ENCODE measurements at regions not wholly inside any gene's neighbourhood (a gene's known extent, or its start where the extent isn't known, plus 50 kb on each side); places are given as distances from the start of the nearest gene placed in this dataset.

DNA sequence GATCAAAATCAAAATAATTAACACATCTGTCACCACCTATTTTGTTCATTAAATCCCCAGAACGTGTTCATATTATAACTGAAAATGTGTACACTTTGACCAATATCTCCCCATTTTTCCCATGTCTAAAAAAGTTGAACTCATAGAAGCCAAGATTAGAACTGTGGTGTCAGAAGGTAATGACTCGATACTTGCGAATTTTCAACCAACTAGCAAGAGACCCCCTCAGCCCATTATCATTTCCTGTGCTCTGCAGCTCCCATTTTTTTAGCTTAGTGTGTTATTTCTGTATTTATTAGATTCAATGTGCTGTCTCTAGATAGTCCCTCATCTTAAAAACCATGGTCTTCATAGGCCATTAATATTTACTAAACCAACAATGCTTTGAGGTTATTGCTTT, 248.7 kb upstream of the PIK3C3 start:
- H3K27me3 ChIP-seq (ENCODE audit: control insufficient read depth, insufficient read depth, low read length): peaks cover 2% of the 10 kb centered on the region
- no peak overlapping the region for H3K4me3 ChIP-seq (ENCODE audit: low read depth, low read length)
- TF ChIP-seq, protein P1, sequence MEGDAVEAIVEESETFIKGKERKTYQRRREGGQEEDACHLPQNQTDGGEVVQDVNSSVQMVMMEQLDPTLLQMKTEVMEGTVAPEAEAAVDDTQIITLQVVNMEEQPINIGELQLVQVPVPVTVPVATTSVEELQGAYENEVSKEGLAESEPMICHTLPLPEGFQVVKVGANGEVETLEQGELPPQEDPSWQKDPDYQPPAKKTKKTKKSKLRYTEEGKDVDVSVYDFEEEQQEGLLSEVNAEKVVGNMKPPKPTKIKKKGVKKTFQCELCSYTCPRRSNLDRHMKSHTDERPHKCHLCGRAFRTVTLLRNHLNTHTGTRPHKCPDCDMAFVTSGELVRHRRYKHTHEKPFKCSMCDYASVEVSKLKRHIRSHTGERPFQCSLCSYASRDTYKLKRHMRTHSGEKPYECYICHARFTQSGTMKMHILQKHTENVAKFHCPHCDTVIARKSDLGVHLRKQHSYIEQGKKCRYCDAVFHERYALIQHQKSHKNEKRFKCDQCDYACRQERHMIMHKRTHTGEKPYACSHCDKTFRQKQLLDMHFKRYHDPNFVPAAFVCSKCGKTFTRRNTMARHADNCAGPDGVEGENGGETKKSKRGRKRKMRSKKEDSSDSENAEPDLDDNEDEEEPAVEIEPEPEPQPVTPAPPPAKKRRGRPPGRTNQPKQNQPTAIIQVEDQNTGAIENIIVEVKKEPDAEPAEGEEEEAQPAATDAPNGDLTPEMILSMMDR (IDR thresholded peaks at IDR 0.05; ENCODE audit: insufficient read depth, low read length, severe bottlenecking): no peak
- no peaks in the 10 kb centered on the region for H3K36me3 ChIP-seq (ENCODE audit: control insufficient read depth, insufficient read depth, low read length)
- FAIRE-seq (no peak), DNase-seq (ENCODE audit: low read depth) (no peak)

DNA sequence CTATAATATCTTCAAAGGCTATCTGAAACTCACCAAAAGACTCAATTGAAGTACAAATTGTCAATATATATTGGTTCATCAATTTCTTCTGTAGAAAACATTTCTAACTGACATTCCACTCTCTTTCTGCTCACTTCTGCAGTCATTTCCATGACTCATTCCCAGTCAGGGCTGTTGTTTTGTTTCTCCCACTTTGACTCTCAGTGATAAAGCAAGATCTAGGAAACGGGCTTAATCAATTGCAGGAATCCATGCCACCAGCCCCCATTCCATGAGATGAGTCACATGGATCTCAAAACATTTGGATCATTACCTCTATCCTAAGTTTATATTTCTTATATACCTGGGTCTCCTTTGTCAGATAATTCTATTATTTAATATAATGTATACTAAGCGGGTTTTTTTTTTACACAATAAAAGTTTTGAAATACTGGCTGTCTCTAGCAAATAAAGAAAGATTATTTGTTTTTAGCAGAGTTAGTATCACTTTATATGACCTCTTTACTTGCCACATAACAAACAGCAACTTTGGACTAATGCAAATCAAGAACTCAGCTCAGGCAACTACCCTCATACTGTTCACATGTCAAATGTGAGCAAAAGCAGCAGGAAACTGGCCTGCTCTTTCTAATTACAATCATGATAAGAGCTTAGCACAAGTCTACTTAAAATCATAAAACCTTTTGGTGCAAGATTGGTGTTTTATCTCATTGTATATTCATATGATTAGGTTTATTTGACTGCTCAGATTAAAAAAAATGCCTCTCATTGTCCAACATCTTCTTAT, 251.1 kb upstream of the PIK3C3 start:
- Histone ChIP-seq H3K4me3 (ENCODE audit: low read depth, low read length) (no peak overlapping the region), H3K27me3 (ENCODE audit: control insufficient read depth, insufficient read depth, low read length) (peaks cover 4% of the 10 kb centered on the region), H3K36me3 (ENCODE audit: control insufficient read depth, insufficient read depth, low read length) (no peaks in the 10 kb centered on the region)
- TF ChIP-seq, protein P1 (IDR thresholded peaks at IDR 0.05; ENCODE audit: insufficient read depth, low read length, severe bottlenecking): no peak
- DNase-seq (ENCODE audit: low read depth): peak; percentile 10
- FAIRE-seq: no peak

DNA sequence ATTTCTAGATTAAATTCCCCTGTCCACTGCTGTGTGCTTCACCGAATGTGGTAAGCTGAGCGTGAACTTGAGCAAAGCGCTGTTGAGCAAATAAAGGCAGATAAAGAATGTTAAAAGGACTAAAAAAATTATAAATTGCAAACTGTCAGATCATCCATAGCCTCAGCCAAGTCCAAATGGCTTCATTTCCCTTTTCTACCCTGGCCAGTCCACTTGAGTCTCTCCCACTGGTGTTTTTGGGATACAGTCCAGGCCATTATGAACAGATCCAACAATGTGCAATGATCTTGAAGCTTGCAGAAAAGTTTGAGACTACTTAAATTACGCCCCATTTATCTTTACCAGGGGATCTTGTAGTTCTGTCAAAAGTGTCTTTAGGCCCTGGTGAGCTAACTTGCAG, 254.6 kb upstream of the PIK3C3 start:
- H3K4me3 ChIP-seq (ENCODE audit: low read depth, low read length): no peak overlapping the region
- H3K36me3 ChIP-seq (ENCODE audit: control insufficient read depth, insufficient read depth, low read length): no peaks in the 10 kb centered on the region
- DNase-seq (ENCODE audit: low read depth) (no peak), FAIRE-seq (no peak)
- TF ChIP-seq, protein P1 (IDR thresholded peaks at IDR 0.05; ENCODE audit: insufficient read depth, low read length, severe bottlenecking): no peak
- H3K27me3 ChIP-seq (ENCODE audit: control insufficient read depth, insufficient read depth, low read length): peaks cover 4% of the 10 kb centered on the region

DNA sequence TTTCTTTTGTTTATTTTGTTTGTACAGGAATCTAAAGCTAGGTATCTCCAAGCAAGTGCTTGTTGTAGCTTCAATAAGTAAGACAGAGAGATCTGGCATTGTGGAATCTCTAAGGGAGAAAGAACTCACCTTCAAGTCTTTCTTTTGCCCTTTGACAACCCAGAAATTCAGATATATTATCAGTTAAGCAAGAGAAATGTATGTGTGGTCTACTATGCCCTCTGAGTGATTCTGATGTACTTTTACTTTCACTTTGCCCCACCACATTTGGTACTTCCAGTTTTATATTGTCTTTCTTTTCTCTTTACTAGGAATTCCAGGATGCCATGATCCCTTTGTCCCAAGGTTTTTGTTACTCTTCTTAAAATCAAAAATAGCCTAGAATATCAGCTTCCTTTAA, 259.6 kb upstream of the PIK3C3 start:
- TF ChIP-seq, protein P1 (IDR thresholded peaks at IDR 0.05; ENCODE audit: insufficient read depth, low read length, severe bottlenecking): no peak
- no peak for DNase-seq (ENCODE audit: low read depth)
- no peak for FAIRE-seq
- H3K27me3 ChIP-seq (ENCODE audit: control insufficient read depth, insufficient read depth, low read length): peaks cover under 1% of the 10 kb centered on the region
- no peaks in the 10 kb centered on the region for H3K36me3 ChIP-seq (ENCODE audit: control insufficient read depth, insufficient read depth, low read length)
- H3K4me3 ChIP-seq (ENCODE audit: low read depth, low read length): no peak overlapping the region

DNA sequence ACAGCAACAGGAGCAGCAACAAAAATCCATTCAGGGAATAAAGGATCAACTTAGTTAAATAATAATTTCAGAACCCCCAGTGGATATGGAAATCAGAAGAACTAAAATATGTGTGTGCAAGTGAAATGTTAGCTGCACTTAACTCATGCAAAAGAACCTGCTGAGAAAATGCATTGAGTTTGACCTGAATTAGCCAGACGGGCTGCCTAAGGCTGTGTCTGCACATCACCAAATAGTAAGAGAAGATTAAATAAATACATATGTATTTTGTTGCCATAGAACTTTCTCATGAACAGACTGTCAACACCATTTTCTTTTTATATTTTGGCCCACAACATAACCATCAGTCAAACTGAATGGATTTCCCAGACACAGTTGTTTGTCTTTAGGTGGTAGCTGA, 262.0 kb upstream of the PIK3C3 start:
- FAIRE-seq (no peak), DNase-seq (ENCODE audit: low read depth) (no peak)
- TF ChIP-seq, protein P1 (IDR thresholded peaks at IDR 0.05; ENCODE audit: insufficient read depth, low read length, severe bottlenecking): no peak
- no peak overlapping the region for H3K4me3 ChIP-seq (ENCODE audit: low read depth, low read length)
- H3K27me3 ChIP-seq (ENCODE audit: control insufficient read depth, insufficient read depth, low read length): no peaks in the 10 kb centered on the region
- H3K36me3 ChIP-seq (ENCODE audit: control insufficient read depth, insufficient read depth, low read length): no peaks in the 10 kb centered on the region

Data from bronchial epithelial cell (primary cell).